WTC11 (cell line): ENCODE measurements at regions not wholly inside any gene's neighbourhood (a gene's known extent, or its start where the extent isn't known, plus 50 kb on each side); places are given as distances from the start of the nearest gene placed in this dataset.

ENCODE experiments used
- ATAC-seq: fragments of 200-7000 bp; cut with Tn5 transposase; 2 replicates; pipeline ENCODE4 v1.10.0; 2021; ENCODE audit warnings: mild to moderate bottlenecking, moderate library complexity
- CTCF ChIA-PET: fragments of 300-600 bp; sonication (Branson Sonifier 250); formaldehyde crosslinking; loops from one replicate; lab custom pipeline; 2021; ENCODE audit warnings: antibody characterized with exemption; lab: Charles Lee
- POLR2A ChIA-PET: fragments of 350-600 bp; sonication (Branson Sonifier 250); formaldehyde crosslinking; loops from one replicate; lab custom pipeline; 2021; ENCODE audit warnings: antibody characterized with exemption; lab: Charles Lee
- DNase-seq: peaks from one replicate; pipeline ENCODE4 v3.0.0; 2021; ENCODE audit warnings: low spot score
- H3K27ac Mint-ChIP-seq: 2 replicates; pipeline ENCODE4 v1.8.0; 2021; ENCODE audit warnings: mixed read lengths
- H3K27me3 Mint-ChIP-seq: 2 replicates; pipeline ENCODE4 v1.8.0; 2021; ENCODE audit warnings: low read depth, mild to moderate bottlenecking, moderate library complexity, mixed read lengths
- H3K36me3 Mint-ChIP-seq: 2 replicates; pipeline ENCODE4 v1.8.0; 2021; ENCODE audit warnings: mixed read lengths
- H3K4me1 Mint-ChIP-seq: 2 replicates; pipeline ENCODE4 v1.8.0; 2022; ENCODE audit warnings: mixed read lengths
- H3K4me3 Mint-ChIP-seq: 2 replicates; pipeline ENCODE4 v1.8.0; 2021; ENCODE audit warnings: mild to moderate bottlenecking, moderate library complexity, mixed read lengths
- H3K9me3 Mint-ChIP-seq: 2 replicates; pipeline ENCODE4 v1.8.0; 2021; ENCODE audit warnings: mixed read lengths
- AR ChIP-seq: fragments of 250-450 bp; sonication (Bioruptor Pico); IDR thresholded peaks from 2 replicates; pipeline ENCODE4 v1.9.0; 2021; ENCODE audit warnings: mild to moderate bottlenecking
- ATF1 ChIP-seq: sonication (generic); formaldehyde crosslinking; IDR thresholded peaks from 2 replicates; pipeline ENCODE4 v1.8.1; 2023; ENCODE audit warnings: mild to moderate bottlenecking, moderate library complexity, missing genetic modification reagents
- CBFB ChIP-seq: sonication (generic); formaldehyde crosslinking; IDR thresholded peaks from 2 replicates; pipeline ENCODE4 v1.8.1; 2022; ENCODE audit warnings: mild to moderate bottlenecking, low read depth, missing genetic modification reagents
- EMX1 ChIP-seq: fragments of 250-450 bp; sonication (Bioruptor Pico); IDR thresholded peaks from 2 replicates; pipeline ENCODE4 v1.8.0; 2021; ENCODE audit warnings: mild to moderate bottlenecking
- FOXJ3 ChIP-seq: sonication (generic); formaldehyde crosslinking; IDR thresholded peaks from 2 replicates; pipeline ENCODE4 v1.9.0; 2021; ENCODE audit warnings: missing genetic modification reagents, mild to moderate bottlenecking, borderline replicate concordance
- FOXK1 ChIP-seq: sonication (generic); formaldehyde crosslinking; IDR thresholded peaks from 2 replicates; pipeline ENCODE4 v1.8.0; 2022; ENCODE audit warnings: mild to moderate bottlenecking, moderate library complexity, missing genetic modification reagents
- FOXP1 ChIP-seq: sonication (generic); formaldehyde crosslinking; IDR thresholded peaks from 2 replicates; pipeline ENCODE4 v1.8.0; 2022; ENCODE audit warnings: missing genetic modification reagents, mild to moderate bottlenecking, moderate library complexity, borderline replicate concordance
- GRHL2 ChIP-seq: fragments of 250-450 bp; sonication (Bioruptor Pico); IDR thresholded peaks from 2 replicates; pipeline ENCODE4 v1.8.0; 2022; ENCODE audit warnings: mild to moderate bottlenecking, moderate library complexity; ENCODE audit not compliant: insufficient replicate concordance, severe bottlenecking
- JUN ChIP-seq: sonication (generic); formaldehyde crosslinking; IDR thresholded peaks from 2 replicates; pipeline ENCODE4 v1.8.0; 2023; ENCODE audit warnings: mild to moderate bottlenecking, missing genetic modification reagents
- MLX ChIP-seq: sonication (generic); formaldehyde crosslinking; IDR thresholded peaks from 2 replicates; pipeline ENCODE4 v1.8.1; 2023; ENCODE audit warnings: mild to moderate bottlenecking, missing genetic modification reagents, moderate library complexity
- MXD4 ChIP-seq: fragments of 250-450 bp; sonication (Bioruptor Pico); IDR thresholded peaks from 2 replicates; pipeline ENCODE4 v1.8.0; 2021; ENCODE audit warnings: mild to moderate bottlenecking, moderate library complexity, borderline replicate concordance
- NFYB ChIP-seq: sonication (generic); formaldehyde crosslinking; conservative IDR thresholded peaks from 2 replicates; pipeline ENCODE4 v1.8.0; 2022; ENCODE audit warnings: low read depth, missing genetic modification reagents
- ZNF121 ChIP-seq: sonication (generic); formaldehyde crosslinking; IDR thresholded peaks from 2 replicates; pipeline ENCODE4 v1.8.0; 2023; ENCODE audit warnings: missing genetic modification reagents
- ZNF416 ChIP-seq: fragments of 250-450 bp; sonication (Bioruptor Pico); IDR thresholded peaks from 2 replicates; pipeline ENCODE4 v1.9.0; 2021; ENCODE audit warnings: mild to moderate bottlenecking, inconsistent platforms
- ZNF423 ChIP-seq: fragments of 250-450 bp; sonication (Bioruptor Pico); IDR thresholded peaks from 2 replicates; pipeline ENCODE4 v2.1.2; 2022; ENCODE audit warnings: mild to moderate bottlenecking, moderate library complexity
- TF ChIP-seq, protein P1 (sequence below): sonication (generic); formaldehyde crosslinking; IDR thresholded peaks from 2 replicates; pipeline ENCODE4 v1.8.1; 2022; ENCODE audit warnings: mild to moderate bottlenecking, missing genetic modification reagents, moderate library complexity, borderline replicate concordance
- TF ChIP-seq, protein P2 (sequence below): sonication (generic); formaldehyde crosslinking; IDR thresholded peaks from 2 replicates; pipeline ENCODE4 v1.8.0; 2023; ENCODE audit warnings: mild to moderate bottlenecking, missing genetic modification reagents
- TF ChIP-seq, protein P3 (sequence below): sonication (generic); formaldehyde crosslinking; conservative IDR thresholded peaks from 2 replicates; pipeline ENCODE4 v1.8.1; 2023; ENCODE audit warnings: mild to moderate bottlenecking, low read depth, missing genetic modification reagents, moderate library complexity

DNA sequence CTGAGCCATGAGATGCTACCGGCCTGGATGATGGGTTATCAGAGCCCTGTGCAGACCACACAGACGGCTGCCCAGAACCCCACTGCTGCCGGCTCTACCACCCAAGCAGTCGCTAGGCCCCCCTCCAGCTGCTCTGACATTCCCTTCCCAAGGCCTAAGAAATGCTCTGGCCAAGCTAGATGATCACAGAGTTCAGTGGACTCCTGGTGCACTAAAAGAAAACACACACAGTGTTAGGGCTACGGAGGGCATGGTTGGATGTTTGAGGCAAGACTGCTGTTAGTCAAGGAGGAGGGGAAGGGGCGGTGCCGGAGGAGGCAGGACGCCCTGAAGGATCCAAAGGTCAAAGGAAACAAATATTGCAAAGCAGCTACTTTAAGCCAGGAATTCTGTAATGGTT, 174.5 kb downstream of the MYCN start:
- Mint-ChIP-seq H3K9me3 (no peaks in the 10 kb centered on the region), H3K27me3 (no peaks in the 10 kb centered on the region), H3K4me3 (no peak overlapping the region)
- peak; percentile 25 for ATAC-seq
- no peak for DNase-seq
- no peak for TF ChIP-seq GRHL2
- no peak for TF ChIP-seq FOXJ3 (CRISPR knock-in tag)
- no peak for TF ChIP-seq ZNF423
- no peak for TF ChIP-seq MXD4 (CRISPR knock-in tag)
- TF ChIP-seq ZNF121 (CRISPR knock-in tag): no peak
- TF ChIP-seq NFYB (CRISPR knock-in tag): no peak
- TF ChIP-seq, protein P1, sequence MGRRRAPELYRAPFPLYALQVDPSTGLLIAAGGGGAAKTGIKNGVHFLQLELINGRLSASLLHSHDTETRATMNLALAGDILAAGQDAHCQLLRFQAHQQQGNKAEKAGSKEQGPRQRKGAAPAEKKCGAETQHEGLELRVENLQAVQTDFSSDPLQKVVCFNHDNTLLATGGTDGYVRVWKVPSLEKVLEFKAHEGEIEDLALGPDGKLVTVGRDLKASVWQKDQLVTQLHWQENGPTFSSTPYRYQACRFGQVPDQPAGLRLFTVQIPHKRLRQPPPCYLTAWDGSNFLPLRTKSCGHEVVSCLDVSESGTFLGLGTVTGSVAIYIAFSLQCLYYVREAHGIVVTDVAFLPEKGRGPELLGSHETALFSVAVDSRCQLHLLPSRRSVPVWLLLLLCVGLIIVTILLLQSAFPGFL (CRISPR knock-in tag): no peak
- TF ChIP-seq EMX1 (CRISPR knock-in tag): no peak
- TF ChIP-seq AR (CRISPR knock-in tag): no peak
- TF ChIP-seq ZNF416: no peak
- TF ChIP-seq FOXP1 (CRISPR knock-in tag): no peak
- no peak for TF ChIP-seq JUN (CRISPR knock-in tag)
- no peak for TF ChIP-seq FOXK1 (CRISPR knock-in tag)
- TF ChIP-seq, protein P2, sequence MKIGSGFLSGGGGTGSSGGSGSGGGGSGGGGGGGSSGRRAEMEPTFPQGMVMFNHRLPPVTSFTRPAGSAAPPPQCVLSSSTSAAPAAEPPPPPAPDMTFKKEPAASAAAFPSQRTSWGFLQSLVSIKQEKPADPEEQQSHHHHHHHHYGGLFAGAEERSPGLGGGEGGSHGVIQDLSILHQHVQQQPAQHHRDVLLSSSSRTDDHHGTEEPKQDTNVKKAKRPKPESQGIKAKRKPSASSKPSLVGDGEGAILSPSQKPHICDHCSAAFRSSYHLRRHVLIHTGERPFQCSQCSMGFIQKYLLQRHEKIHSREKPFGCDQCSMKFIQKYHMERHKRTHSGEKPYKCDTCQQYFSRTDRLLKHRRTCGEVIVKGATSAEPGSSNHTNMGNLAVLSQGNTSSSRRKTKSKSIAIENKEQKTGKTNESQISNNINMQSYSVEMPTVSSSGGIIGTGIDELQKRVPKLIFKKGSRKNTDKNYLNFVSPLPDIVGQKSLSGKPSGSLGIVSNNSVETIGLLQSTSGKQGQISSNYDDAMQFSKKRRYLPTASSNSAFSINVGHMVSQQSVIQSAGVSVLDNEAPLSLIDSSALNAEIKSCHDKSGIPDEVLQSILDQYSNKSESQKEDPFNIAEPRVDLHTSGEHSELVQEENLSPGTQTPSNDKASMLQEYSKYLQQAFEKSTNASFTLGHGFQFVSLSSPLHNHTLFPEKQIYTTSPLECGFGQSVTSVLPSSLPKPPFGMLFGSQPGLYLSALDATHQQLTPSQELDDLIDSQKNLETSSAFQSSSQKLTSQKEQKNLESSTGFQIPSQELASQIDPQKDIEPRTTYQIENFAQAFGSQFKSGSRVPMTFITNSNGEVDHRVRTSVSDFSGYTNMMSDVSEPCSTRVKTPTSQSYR (CRISPR knock-in tag): no peak
- TF ChIP-seq ATF1 (CRISPR knock-in tag): no peak
- no peak for TF ChIP-seq CBFB (CRISPR knock-in tag)
- no peak for TF ChIP-seq MLX (CRISPR knock-in tag)
- TF ChIP-seq, protein P3, sequence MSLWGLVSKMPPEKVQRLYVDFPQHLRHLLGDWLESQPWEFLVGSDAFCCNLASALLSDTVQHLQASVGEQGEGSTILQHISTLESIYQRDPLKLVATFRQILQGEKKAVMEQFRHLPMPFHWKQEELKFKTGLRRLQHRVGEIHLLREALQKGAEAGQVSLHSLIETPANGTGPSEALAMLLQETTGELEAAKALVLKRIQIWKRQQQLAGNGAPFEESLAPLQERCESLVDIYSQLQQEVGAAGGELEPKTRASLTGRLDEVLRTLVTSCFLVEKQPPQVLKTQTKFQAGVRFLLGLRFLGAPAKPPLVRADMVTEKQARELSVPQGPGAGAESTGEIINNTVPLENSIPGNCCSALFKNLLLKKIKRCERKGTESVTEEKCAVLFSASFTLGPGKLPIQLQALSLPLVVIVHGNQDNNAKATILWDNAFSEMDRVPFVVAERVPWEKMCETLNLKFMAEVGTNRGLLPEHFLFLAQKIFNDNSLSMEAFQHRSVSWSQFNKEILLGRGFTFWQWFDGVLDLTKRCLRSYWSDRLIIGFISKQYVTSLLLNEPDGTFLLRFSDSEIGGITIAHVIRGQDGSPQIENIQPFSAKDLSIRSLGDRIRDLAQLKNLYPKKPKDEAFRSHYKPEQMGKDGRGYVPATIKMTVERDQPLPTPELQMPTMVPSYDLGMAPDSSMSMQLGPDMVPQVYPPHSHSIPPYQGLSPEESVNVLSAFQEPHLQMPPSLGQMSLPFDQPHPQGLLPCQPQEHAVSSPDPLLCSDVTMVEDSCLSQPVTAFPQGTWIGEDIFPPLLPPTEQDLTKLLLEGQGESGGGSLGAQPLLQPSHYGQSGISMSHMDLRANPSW (CRISPR knock-in tag): no peak
- TF ChIP-seq, all 79 proteins: peak for 0
- CTCF ChIA-PET: interaction anchor here (0.6 to 1.0 kb wide), 2 partner anchors 175 to 226 kb away, joined by 3 read pairs; partner anchors contain the start of gene MYCN
- H3K36me3 Mint-ChIP-seq: no peaks in the 10 kb centered on the region
- H3K27ac Mint-ChIP-seq: no peak overlapping the region
- POLR2A ChIA-PET: no interaction called here
- H3K4me1 Mint-ChIP-seq: peaks cover 39% of the 10 kb centered on the region
